NCI-H1417 (cell line): ENCODE measurements at regions not wholly inside any gene's neighbourhood (a gene's known extent, or its start where the extent isn't known, plus 50 kb on each side); places are given as distances from the start of the nearest gene placed in this dataset.
A peak's percentile ranks its signal among the peaks of the same experiment; 100 is the strongest.
"Not testable (repeated sequence)": the region's sequence is repeated elsewhere in the genome, so short reads cannot be mapped to it uniquely, and the experiment has no call there.

Experiments
- DNase-seq, 3 experiments: peaks; one replicate each; lab custom pipeline; 2025; lab: John Stamatoyannopoulos, UW

DNA sequence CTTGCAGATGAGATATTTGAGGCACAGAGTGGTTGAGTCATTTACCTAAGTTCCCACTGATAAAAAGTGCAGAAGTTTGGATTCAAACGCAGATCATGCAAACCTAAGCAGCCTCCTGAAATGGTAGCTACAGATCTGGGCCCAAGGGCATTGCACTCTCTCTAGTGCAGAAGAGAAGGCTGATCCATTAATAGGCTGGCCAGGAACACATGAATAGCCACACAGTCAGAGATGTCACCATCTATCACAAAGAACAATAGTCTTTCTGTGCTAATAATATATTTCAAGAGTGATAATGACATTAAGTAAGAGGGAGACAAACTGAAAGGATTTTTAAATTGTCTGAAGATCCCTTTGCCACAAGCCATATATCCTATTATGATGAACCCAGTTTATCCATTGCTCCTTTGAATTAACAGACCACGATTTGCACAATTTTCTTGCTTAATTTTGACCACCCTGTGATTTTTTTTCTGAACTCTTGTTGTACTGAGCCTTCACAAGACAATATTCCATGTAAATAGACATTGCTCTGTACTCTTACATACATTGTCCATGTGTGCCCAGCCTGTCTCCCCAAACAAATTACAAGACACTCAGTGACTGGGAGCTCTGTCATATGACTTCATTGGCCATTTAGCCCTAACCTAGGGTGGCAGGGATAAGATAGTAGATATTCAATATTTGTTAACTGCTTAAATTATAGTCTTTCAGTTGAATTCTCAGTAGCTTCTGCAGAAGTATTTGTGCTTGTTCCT is 112.4 kb upstream of the RBPJ start:
- DNase-seq: peak in 2 of 3 experiments; percentile 41 to 78

DNA sequence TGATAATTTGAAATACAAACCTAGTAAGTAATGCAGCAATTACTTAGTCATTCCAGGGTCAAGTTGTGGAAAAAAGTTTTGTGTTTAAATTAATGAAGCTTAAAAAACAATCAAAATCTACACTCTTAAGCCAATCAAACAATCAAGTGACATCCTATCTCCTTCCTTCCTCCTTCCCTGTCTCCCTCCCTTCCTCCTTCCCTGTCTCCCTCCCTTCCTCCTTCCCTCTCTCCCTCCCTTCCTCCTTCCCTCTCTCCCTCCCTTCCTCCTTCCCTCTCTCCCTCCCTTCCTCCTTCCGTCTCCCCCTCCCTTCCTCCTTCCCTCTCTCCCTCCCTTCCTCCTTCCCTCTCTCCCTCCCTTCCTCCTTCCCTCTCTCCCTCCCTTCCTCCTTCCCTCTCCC is 111.4 kb upstream of the RBPJ start:
- DNase-seq: not testable (repeated sequence)

DNA sequence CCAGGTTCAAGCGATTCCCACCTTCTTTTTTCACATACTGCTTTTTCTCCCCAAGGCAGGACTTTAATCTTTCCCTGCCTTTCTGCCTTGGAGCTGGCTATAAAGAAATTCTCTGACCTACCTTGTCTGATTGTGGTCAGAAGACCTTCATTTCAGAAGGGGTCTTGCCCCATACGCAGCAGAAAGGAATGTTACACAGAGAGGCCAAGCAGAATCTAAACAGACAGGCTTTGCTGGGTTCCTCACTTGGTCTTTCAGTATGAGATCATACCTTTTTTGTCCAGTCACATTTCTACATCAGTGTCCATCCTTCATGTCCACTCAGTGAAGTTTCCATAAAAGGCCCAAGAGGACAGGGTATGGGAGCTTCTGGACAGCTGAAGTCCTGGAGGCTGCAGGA is 108.3 kb upstream of the RBPJ start:
- DNase-seq: no peak

DNA sequence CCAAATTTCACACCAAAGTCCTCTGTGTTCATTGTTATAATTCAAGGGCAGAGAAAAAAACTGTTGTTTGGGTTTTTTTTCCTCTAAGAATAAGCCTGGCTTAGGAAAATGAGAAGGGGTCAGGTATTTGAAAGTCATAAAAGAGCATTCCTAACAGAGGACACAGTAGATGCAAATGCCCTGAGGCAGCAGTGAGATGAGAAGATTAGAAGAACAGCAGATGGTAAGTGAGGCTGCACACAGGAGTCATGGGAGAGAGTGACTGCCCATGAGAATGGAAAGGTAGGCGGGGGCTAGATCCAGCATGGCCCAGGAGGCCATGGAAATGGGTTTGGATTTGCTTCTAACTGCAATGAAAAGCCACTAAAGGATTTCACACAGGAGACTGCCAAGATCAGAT is 107.5 kb upstream of the RBPJ start:
- no peak for DNase-seq

DNA sequence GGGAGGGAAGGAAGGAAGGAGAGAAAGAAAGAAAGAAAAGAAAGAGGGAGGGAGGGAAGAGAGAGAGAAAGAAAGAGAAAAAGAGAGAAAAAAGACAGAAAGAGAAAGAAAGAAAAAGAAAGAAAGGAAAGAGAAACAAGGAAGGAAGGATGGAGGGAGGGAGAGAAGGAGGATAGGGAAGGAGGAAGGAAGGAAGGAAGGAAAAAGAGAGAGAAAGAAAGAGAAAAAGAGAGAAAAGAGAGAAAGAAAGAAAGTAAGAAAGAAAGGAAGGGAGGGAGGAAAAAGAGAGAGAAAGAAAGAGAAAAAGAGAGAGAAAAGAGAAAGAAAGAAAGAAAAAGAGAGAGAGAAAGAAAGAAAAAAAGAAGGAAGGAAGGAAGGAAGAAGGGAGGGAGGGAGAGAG is 105.8 kb upstream of the RBPJ start:
- DNase-seq: no peak

DNA sequence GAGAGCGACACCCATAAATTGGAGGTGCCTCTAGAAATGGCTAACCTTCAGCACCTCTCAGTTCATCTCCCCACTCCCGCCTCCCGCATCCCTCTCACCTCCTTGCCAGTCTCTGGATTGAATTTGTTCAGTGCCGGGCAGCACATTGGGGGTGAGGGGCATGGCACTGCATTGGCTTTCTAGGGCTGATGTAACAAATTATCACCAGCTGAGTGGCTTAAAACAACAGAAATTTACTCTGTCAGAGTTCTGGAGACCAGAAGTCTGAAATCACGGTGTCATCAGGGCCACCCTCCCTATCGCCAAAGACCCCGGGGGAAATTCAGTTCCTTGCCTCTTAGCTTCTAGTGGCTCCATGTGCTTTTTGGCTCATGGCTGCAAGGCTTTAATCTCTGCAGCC is 105.1 kb upstream of the RBPJ start:
- no peak for DNase-seq

DNA sequence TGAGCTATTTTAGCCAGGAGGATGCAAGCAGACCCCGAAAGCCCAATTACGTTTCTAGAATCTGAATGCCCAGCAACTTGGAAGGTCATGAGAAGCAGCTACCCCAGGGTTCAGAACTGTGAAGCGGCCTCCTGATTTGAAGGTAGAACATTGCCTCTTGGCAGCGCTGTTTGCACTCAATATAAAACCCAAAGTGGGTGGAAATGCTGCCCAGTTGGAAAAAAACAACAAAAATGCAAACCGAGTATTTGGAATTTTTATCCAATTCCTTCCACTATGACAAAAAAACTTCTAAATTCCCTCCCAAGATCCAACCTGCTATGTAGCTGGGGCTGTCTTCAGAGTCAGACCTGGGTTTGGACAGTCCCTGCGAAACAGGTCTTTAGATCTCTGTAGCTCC is 103.3 kb upstream of the RBPJ start:
- DNase-seq: no peak

DNA sequence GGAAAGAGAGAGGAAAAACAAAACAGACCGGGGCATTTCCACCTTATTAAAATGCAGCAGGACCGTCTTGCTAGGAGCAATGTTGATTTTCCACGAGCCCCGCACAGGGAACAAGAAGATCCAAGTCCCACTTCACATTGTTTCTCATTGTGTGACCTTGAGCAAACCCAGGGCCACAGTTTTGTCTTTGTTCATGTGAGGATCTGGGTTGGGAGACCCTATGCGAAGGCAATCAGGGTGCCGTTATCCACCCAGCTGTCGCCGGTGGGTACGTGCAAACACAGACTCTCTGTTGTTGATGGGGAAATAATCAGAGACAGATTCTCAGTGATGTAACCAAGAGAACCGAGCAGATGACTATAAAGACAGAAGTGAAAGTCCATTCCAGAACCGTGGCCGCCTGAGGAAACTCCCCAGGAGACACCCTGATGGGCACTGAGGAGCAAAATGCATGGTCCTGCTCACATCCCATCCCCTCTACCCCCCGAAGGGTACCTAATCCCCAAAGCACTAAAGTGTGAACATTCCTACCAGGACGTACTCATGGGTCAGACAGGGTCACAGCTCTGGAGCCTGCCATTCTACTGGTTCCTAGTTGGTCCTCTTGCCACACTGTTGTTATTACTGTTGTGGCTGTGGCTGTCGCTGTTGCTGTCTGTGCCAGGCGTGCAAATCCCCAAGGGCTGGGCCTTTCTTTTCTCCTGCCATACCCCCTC is 102.7 kb upstream of the RBPJ start:
- no peak for DNase-seq

DNA sequence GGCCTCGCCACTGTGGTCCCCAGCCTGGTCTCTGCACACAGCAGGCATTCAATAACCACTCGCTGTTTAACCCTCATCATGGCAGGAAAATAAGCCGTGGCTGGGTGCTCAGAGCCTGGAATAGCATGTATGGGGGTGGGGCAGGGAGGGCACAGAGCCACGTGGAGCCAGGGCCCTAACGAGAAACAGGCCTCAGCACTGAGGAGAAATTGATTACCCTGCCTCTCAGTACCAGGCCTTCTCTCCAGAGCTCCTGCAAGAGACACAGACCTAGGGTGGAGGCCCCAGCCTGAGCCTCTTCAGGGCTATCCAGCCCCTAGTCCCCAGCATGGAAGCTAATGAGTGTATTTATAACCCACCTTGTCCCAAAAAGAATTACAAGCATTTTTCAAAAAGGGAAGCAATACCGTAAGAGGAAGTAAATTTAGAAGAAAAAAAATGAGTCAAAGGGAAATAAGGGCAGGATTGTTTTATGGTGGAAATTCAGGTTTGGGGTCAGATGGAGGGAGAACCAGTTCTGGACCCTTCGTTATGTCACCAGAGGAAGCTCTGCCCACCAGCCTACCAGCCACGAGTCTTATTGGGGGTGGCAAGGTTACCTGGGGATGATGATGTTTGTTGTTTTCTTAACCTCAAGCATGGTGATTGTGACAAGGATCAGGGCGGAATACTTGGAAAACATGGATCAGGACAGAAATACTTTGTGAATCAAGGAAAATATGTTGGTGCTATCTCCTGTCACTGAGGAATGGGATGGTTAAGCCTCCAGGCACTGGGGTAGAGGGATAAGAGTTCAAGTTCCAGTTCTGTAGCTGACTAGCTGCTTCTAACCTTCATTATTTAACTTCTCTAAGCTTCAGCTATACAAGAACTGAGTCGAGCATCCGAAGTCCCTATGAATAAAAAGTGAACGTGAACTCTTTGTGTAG is 101.9 kb upstream of the RBPJ start:
- DNase-seq: no peak

DNA sequence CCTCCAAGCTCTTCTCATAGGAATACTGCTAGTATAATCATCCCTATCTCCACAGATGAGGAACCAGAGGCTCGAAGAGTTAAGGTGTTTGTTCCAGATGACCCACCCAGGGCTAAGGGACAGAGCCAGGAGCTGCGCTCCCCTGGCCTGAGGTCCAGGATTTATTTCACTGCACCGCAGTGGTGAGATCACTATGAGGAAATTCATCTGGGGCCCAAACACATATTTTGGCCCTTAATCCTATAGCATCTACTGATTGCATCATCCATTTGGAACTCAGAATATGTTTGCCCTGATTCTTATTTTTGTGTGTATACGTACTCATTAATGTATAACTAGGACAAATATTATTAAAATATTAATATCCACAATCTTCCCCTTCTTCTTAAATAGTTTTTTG is 100.1 kb upstream of the RBPJ start:
- no peak for DNase-seq

DNA sequence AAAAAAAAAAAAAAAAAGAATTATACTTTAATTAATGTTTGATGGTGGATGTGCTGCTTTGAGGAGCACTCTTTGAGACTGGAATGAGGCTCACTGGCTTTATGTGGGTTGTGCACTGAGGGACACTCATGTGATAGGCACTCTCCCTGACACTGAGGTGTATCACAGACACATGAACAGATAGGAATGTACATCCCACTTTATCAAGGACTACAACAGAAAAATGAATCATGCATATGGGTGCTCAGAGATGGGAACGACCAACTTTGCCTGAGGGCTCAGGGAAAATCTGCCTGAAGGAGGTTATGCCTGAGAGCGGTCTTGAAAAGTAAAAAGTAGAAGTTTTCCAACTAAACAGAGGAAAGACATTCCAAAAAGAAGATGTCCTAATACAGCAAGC is 97.7 kb upstream of the RBPJ start:
- DNase-seq: no peak

DNA sequence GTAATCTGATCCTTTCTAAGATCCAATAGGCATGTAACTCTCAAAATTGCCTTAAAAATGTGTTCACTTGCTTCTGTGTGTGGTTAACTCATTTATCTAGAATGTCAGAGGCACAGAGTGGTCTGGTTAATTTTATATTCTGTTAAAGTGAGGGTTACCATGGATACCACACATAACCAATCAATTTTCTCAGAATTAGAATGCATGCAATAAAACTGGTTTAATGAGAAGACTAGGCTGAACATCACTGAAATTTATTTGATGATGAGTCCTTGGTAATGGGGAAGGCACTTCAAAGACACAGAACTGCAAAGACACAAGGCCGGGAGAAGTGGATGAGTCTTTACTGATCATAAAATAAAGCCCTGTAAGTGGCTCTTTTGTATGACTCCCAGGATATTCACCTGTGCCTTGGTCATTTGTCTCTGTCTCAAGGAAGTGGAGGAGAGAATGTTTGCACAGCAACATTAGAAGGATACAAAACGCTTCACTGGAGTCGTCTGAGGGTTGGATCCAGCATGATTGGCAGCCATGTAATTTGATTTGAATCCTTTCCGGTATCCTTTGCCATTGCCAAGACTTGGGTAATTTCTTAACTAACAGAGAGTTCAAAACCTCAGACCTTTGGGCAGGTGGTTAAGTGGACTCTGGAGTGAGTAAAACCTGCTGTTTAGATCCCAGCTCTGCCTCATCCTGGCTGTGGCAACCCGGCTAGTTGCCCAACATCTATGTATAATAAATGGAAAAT is 94.0 kb upstream of the RBPJ start:
- peak in 2 of 3 experiments; percentile 78 to 97 for DNase-seq

DNA sequence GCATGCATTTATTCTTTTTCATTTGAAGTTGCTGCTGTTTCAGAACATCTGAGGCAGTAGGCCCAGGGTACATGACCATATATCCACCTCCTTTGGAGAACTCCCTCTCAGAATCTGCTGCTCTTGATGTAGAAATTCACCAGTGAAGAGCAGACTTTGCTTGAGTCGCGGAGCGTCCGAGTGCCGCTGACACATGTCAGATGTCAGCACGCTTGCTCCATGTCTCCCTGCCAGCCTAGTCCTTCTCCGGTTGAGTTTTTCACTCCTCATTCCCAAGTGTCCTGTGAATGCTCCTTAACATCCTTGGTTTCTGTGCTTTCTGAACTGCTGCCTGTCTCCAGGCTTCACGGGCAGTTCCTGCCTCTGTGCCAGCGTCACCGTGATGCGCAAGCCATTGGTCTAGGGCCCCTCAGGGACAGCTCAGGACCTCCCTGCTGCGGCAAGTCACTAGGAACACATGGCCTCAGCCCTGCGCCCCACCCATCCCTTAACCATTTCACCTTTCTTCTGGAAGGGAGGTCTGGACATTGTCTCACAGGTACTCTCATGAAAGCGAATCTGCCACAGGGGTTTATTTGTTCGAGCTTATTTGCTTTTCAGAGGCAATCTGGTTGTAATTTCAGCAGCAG is 93.1 kb upstream of the RBPJ start:
- peak in 2 of 3 experiments; percentile 7 to 68 for DNase-seq

DNA sequence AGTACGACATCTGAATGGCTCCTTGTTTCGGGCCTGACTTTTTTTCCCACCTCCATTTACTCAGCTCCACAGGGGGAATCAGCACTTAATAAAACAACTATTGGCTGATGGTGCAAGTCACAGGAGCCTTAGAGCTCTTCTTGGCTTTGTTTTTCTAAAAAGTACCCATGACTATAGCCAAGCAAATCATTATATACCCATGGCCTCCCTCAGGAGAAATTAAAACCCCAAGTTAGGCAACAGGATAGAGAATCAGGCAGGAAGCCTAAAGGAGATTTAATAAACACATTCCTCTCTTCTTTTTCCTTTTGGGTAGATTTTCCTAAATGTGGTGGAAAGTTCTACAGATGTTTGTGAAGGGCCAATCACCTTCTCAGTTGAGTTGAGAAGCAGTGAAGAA is 91.9 kb upstream of the RBPJ start:
- DNase-seq: no peak

DNA sequence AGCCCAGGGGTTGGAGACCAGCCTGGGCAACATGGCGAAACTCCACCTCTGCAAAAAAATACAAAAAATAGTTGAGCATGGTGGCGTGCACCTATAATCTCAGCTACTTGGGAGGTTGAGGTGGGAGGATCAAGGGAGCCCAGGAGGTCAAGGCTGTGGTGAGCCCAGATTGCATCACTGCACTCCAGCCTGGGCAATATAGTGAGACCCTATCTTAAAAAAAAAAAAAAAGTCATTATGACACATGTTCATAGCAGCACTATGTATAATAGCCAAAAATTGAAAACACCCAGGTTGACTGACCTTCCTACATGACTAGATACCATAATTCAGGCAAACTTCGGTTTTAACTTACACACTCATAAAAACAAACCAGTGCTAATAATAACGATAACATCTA is 90.8 kb upstream of the RBPJ start:
- DNase-seq: no peak

DNA sequence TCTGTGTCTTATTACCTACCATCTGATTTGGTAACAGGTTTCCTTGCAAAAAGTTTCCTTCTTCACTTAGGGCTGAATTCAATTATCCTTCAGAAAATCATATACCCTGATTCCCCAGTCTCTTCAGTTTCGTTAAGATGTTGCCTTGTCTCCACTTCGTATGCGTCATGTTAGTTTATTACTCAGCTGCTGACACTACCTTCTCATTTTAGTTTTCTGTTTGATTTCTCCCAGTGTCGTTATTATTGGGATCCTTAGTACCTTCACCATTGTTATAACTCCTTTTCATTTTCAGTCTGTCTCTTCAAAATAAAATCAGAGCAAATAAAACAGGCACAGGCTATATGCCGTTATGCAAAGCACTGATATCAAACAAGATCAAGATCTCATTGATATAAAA is 87.5 kb upstream of the RBPJ start:
- no peak for DNase-seq

DNA sequence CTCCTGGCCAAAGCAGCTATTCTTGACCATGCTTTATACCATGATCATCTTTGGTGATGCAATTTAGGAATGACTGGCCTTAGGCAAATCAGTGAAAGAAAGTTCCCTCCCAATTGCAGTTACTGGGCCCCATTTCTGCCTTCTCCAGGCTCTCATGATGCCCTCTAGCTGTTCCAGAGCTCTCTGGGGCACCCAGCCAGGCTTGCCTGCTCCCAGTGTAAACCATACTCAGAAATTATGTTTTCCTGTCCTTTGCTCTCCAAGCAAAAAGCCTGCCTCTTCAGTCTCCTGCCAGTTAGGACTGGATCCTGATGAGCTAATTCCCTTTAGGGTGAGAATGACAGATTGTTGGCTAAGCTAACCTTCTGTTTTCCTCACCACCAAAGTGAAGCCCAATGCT is 85.3 kb upstream of the RBPJ start:
- peak in 1 of 3 experiments; percentile 6 for DNase-seq

DNA sequence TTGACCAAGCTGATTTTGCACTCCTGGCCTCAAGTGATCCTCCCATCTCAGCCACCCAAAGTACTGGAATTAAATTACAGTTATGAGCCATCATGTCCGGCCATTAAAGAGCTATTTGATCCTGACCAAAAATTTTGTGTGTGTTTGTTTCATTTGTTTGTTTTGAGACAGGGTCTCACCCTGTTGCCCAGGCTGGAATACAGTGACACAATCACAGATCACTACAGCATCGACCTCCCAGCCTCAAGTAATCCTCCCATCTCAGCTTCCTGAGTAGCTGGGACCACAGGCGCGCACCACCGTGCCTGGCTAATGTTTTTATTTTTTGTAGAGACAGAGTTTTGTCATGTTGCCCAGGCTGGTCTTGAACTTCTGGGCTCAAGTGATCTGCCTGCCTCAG is 82.9 kb upstream of the RBPJ start:
- peak in 1 of 3 experiments; percentile 54 for DNase-seq

DNA sequence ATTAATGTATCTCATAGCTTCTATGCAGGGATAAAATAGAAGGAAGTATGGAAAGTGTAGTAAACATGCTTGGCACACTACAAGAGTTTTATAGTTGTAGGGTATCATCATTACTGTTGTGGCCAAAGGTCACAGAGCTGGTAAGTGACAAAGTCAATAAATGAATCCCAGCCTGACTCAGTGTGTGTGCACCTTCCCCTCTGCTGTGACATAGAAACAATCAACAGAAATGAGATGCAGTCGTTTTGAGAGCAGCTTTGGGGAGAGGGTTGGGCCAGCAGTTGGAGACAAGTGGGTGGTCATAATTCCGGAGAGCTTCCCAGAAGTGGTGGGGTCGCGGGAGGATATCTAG is 82.4 kb upstream of the RBPJ start:
- DNase-seq: no peak

DNA sequence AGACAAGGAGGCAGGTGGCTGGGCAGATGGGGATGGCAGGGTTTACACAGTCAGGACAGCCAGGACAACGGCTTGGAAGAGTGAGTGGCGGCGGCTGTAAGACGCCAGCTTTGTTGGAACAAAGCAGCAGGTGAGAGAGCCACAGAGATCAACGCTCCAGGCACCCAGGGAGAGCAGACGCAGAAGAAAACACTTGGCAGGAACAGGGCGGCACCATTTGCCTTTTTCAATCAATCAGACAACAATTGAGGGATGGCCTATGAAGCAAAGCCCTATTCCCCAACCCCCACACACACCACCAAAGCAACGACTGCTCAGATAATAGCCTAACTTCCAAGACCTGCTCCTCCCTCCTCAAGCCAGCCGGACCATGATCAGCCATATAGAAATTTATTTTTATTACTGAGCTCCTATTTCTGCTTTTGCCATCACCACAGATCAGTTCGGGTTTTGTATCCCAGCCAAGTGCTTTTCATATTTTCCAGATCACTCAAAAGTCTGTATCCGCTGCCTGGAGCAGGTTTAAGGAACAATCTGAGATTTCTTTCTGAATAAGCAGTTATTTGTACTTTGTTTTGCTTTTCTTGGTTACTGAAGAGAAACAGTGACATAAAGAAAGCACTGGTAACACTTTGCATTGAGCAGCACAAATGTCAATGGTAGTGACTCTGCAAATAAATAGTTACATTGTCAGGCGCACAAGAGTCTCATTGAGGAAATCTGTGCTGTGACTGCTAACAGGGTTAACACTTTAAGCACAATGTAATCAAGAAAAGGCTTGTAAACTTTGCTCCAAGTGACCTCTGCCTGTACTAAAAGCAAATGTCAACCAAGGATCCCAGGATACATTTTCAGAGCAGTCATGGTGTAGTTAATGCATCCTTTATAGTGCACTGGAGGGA is 81.8 kb upstream of the RBPJ start:
- peak; percentile 90 to 98 (median 95) for DNase-seq
